ENCODE measurements at regions not wholly inside any gene's neighbourhood (a gene's known extent, or its start where the extent isn't known, plus 50 kb on each side); places are given as distances from the start of the nearest gene placed in this dataset.

DNA sequence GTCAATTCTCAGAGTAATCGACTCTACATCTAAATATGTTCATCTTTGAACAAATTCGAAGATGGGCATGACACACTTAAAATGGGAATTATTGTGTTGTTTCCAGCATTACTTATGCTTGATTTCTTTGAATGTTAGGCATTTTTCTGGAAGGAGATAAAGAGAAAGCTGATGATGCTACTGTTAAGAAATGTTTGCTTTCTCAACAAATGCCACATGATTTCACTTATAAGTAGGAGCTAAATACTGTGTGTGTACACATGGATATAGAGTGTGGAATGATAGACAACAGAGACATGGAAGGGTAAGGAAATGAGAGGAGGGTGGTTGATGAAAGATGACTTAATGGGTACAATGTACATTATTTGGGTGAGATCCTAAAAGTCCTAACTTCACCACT is 400.9 kb downstream of the TBL1XR1 start:
- TF ChIP-seq CTCF (IDR thresholded peaks at IDR 0.05; ENCODE audit: borderline replicate concordance, extremely low read depth, low read length, poor library complexity, severe bottlenecking) (no peak), EZH2 (IDR thresholded peaks at IDR 0.05; ENCODE audit: borderline replicate concordance, low read depth, low read length, severe bottlenecking) (no peak)
